GM19397 (cell line): ENCODE measurements at regions not wholly inside any gene's neighbourhood (a gene's known extent, or its start where the extent isn't known, plus 50 kb on each side); places are given as distances from the start of the nearest gene placed in this dataset.

Experiments
- ATAC-seq: cut with Tn5 transposase; IDR thresholded peaks from one replicate; pipeline ENCODE4 v1.9.1; 2021; ENCODE audit warnings: mild to moderate bottlenecking, moderate library complexity; ENCODE audit not compliant: unreplicated experiment

DNA sequence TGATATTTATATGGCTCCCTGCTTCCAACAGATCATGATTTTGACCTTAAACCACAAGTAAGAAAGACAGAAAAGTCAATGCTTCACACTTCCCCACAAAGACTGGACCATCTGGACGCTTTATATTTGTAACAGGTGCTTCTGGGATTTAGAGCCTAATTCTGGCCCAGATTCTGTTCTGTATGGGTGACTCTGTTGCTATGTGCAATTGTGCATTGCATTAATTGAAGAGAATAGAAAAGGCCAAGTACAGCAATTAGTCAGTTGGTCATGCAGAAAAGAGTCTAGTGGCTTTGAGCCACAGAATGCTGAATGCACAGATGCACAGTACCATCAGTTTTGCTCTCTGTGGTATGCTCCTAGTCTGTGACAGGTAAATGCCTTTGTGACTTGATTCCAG, 657.4 kb upstream of the ATXN8OS start:
- ATAC-seq = no peak

DNA sequence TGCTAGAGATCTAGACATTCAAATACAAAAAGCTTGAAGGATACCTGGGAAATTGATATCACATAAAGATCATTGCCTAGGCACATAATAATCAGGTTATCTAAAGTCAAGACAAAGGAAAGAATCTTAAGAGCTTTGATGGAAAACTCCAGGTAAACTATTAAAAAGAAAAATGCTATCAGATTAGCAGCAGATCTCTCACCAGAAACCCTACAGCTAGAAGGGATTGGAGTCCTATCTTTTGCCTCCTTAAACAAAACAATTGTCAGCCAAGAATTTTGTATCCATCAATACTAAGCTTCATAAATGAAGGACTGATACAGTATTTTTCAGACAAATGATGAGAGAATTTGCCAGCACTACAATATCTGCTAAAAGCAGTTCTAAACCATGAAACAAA, 682.4 kb upstream of the ATXN8OS start:
- no peak for ATAC-seq

DNA sequence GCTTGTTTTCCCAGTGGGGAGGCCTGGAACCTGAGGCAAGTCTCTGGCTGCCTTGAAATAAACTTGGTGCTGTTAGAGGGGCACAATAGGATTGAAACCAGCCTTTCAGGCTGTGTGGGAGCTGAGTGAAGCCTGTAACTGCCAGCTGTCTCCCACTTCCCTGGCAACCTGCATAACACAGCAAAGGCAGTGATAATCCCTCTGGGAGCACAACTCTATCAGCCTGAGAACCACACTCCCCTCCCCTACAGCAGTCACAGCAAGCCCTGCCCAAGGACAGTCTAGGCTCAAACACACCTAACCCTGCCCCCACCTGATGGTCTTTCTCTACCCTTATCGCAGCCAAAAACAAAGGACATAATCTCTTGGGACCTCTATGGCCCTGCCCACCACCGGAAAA, 683.8 kb upstream of the ATXN8OS start:
- ATAC-seq = no peak

DNA sequence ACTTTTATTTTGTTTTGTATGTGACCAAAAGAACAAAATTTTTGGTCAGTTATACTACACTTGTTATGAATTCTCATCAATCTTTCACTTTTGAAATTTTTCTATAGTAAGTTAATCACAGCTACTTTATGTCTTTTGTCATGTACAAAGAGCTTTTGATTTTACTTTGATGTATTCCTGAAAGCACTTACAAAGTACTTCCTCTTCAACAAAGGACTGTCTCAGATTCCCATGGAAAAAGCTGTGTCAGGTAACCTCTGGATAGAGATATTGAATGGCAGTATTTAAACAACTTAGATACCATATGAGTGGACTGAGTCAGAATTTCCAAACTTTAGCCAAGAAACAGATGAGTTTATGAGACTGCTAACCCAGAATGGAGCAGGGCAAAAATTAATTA, 689.3 kb upstream of the ATXN8OS start:
- no peak for ATAC-seq

DNA sequence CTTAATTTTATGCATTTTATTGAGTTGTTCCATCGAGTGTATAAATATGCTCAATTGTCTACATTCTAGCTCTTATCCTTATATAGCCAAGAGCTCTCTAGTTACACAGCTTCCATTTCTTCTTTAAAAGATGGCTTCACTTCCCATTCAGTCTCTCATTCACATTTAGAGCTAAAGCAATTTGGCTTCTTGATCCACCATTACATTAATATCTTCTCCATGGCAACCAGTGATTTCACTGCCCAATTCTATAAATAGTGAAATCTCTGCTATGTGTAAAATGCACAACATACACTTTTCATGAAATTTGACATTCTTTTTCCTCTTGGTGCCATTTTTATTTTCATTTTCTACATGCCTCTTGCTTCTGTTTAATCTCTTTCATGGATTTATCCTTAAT, 696.9 kb upstream of the ATXN8OS start:
- ATAC-seq = no peak

DNA sequence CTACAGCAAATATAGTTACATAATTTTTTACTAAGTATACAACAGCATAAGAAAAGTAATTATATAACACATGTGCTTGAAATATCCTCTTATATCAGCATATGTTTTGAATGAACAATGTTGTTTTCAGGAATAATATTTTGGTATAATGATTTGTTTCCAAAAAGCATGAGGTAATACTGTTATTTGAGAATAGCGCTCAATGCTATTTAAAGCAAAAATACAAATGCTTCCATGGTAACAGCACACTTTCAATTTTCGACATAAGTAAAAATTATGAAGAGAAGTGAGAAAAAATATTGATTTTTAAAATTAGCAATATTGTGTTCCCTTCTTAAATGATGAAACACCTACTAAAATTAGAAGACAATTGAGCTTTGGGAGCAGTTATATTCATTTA, 715.9 kb upstream of the ATXN8OS start:
- no peak for ATAC-seq

DNA sequence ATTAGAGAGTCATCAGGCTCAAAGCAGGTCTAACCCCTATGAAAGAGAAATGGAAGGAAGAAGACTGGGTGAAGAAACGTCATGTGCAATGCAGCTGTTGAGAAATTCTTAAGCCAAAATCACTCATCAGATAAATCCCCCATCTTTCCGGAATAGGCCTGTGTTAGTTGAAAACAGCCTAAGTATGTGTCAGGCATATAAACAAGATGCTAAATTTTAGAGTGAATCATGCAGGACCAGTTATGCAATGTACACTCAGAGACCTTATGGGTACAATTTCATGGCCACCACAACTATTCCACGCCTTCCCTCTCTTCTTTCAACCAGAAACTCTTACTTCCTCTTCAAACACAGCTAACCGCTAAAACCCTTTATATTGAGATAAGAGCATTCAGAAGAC, 717.7 kb upstream of the ATXN8OS start:
- ATAC-seq = no peak

DNA sequence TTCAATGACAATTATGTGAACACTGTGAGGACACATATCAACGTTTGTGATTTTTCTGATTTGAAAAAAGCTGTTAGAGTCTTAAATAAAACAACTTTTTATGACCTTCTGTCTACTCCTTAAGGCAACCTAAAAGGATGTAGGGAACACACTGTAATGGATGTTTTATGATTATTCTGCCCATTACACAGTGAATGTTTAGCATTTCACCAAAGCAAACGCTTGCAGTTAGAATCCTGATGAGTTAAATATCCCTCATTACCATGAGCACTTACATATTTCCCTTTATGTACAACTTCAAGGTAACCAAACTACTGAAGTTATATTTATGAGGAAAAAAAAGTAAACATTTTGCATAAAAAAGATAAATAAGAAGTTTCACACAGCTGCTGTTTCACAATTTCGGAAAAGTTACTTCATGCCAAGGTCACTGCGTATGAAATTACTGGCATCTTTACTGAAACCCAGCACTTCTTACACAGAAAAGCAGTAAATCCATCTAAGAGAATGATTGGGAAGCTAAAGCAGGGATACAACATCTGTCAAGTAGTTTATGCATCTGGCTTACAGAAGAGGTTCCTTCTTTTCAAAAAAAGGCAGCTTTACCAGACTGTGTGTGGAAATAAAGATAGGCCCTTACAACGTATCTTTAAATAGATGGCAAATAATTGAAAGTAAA, 733.7 kb upstream of the ATXN8OS start:
- ATAC-seq = no peak

DNA sequence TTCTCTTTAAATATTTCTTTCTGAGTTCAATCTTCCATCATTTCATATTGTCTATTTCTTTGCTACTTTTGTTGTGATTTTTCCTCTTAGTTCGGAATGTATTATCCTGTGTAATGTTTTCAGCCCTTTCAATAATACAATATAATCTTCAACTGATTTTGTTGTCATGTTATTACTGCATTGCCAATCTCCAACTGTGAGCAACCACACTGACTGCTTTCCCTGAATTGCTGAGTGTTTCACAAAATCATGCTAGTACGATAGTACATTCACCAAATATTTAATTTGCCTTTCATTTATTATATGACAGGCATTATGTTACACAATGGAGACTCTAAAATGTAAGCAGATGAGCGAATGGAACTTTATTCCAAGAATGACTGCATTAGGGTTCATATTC, 744.3 kb upstream of the ATXN8OS start:
- no peak for ATAC-seq

DNA sequence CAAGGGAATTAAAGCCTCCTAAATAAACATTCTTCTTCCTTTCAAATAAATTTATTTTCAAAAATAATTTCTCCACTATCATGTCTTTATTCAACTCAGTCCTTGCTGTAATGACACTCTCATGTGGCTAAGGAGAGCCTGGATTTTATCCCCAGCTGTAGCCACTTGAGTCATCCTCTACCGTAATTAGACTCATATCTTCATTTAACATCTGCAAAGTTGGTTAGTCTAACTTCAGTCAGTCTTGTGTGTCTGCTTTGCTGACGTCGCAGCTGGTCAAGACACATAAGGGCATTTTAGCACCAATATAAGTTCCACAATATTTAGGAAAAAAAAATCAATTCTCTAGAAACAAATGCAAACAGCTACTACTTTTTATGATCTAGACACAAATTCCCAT, 776.4 kb upstream of the ATXN8OS start:
- ATAC-seq = no peak

DNA sequence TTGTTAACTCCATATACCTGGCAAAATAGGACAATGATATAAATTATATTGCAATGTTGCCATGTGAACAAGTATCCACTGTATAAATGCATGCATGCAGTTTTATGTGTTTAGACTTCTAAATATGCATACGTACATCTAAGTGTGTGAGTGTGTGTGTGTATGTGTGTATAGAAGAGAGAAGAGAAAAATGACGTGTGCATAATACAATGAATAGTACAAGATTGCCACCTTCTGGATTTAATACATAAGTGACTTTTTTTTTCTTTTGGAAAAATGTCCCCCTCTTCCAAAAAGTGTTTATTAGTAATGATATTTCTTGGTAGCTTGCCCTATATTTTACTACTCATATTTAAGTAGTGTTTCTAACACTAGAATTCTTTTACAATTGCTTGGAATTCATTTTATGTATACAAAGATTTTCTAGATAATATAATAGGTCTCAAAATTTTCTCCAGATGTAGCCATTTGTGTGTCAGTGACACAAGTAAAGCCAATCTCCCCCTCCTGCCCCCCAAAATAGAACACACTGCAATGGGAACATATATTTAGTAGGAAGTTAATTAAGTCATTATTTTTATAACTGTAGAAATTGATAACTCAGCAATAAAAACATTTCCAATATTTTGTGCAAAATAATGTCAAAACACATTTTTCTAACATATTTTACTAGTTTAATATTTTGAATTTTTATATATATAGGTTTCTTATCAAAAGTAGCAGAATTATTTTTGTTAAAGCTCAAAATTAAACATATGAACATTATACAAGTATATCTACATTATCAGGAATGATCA, 783.3 kb upstream of the ATXN8OS start:
- no peak for ATAC-seq

DNA sequence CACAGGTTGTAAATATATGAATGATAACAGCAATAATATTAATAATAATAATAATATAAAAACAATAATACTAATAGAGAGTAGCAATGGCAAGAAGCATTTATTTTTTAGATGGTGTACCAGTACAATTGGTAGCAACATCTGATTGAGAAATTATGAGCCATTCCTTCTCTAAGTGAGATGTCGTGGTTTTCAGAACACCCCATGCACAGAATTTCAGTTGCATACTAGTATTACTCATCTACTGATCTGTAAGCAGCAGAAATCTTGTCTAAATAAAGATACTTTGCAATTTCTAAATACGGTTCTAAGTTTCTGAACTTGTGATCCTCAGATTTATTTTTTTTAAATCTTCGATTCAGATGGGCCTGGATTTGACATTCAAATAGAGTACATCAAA, 788.0 kb upstream of the ATXN8OS start:
- ATAC-seq = no peak

DNA sequence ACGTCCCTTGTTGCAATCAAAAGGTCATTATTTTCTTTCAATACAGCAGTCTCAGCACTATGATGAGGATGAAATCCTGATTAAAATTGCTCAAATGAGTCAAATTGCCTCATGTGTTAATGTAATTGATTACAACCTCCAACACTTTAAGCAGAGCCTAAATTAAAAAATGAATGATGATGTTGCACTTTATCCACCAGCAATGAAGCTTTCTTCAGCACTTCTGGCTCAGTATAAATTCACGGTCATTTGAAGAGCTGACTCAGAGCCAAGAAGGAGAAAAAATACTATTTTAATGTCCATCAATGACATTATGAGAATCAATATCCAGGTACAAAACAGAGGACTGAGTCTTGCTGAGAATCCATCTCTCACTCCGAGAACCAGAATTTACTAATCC, 792.6 kb upstream of the ATXN8OS start:
- no peak for ATAC-seq

DNA sequence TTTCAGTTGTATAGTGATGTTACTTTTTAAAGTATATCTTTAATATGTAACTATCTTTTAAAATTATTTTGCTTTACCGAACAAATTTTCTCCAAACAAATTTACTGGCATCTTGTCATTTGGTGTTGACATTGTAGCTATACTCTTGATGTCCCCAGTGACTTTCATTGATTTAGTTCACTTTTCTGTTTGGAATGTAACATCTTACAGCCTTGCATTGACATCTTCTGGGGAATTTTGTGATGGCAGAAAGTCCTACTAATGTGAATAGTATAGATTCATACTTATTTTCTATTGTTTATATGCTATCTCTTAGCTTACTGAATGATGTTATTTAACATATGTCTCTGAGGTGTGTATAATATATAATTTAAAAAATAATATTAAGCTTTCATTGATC, 800.9 kb upstream of the ATXN8OS start:
- no peak for ATAC-seq

DNA sequence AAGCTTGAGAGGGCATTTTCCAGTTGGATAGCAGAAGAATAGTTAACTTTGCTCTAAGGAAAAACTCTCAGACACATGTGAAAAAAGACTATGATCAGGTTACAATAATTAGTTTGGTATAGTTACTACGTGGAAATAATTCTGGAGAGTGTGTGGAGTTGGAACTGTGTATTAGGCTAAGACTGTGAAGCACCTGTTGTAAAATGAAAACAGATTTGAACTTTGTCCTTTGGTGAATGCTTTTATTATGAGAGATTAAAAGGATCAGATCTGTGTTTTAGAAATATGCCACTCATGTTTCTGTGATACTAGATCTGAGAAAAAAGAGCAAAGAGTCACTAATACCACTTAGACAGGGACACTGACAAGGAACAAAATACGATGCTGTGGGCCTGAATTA, 807.5 kb upstream of the ATXN8OS start:
- ATAC-seq = no peak

DNA sequence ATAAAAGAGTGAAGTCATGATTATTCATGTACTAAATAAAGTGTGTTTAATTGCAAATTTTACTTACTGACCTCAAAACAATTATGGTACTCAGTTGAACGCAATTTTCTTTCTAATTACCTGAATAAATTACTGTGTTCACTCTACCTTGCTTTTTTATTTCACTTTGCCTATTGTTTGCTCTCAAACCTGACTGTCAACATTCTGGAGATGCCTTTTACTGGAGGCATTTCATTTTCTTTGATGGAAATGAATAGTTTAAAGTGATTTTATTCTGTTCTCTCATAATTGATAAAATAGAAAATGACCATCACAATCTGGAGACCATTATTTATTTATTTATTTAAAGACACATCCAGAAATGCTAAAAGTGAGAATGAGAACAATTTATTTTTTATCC, 811.5 kb upstream of the ATXN8OS start:
- no peak for ATAC-seq

DNA sequence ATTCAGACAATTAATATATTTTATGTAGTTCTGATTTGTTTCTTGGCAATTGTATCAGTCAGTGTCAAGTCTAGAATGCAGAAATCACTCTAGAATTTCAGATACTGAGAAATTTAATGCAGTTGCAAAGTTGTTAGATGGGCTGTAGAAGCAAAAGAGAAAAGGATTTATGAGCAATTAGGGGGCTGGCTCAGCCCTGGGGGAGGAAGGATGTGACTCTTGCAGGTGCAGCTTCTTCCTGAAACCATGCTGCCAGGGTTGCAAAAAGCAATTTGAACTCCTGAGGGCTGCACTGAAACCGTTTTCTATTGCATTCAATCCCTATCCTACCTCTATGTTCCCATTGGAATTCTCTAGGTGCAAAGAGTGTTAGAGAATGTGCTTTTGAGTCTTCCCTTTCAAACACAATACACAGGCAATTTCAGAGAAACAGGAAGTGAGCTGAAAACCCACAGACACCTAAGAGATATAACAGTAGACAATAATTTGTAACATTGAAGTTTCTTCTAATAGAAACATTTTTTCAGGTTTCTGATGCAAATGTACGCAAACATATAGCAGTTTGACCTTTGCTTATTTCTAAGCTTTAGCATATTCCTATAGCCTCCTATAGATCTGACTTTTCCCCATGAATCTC, 814.7 kb upstream of the ATXN8OS start:
- no peak for ATAC-seq

DNA sequence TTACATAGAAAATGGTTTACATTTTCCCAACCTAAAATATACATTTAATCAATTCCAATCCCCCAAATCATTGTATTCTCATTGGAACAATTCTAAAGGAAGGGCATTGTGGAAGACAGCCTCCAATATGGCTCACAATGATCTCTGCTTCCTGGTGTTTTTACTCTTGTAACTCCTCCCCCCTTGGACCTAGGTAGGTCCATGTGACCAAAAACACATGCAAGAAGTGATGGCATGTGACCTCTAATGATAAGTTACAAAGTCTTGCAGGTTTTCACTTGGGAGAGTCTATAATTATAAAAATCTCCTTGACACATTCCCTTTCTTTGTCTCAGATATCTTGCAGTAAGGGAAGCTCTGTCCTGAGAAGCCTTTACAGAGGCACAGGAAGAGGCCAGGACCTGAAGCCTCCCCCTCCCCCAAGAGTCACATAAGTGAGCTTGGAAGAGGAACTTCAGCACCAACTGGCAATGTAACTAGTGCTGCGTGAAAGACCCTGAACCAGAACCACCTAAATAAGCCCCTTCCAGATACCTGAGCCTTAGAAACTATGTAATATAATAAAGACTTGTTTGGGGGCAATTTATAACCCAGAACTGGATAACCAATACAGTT, 816.2 kb upstream of the ATXN8OS start:
- ATAC-seq = no peak

DNA sequence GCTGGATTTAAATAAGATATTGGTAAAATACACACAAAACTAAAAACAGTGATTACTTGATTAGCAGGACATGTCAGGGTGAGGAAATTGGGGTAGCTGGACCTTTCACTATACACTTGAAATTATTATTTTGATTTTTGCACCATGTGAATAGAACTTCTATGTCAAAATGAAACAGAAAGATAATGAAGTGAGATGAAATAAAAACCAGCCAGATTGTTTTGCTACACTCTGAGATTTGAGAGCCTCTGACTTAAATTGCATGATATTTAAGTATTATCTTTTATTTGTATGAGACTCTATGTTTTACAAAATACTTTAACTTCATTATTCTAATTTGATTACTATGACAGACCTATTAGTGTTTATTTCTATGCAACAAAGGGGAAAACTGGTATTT, 819.6 kb upstream of the ATXN8OS start:
- ATAC-seq = no peak

DNA sequence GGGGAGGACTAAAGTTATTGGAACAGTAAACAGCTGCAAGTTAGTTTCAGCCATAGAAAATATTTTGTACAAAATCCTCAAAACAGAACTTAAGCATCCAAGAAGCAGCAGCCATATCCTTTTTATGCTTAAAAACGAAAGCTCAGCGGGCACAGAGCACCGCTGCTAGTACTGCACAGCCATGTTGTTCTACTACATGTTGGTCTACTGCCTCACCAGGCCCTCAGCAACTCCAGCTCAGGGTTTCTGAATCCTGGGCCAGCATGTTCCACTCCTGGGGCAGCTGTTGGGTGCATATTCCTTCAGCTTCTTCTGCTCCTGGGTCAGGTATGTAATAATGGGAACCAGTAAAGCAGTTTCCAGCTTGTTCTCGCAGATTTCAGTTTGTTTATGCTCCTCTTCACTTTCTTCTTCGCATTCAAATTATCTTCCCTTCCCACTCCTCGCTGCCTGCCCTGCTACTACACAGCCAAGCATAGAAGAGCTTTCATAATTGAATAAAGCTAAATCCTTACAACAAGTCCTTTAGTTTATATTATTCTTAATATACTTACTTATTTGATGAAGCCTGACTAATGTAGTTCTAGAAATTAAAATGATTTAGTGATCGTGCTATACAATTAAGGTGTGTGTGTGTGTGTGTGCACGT, 820.5 kb upstream of the ATXN8OS start:
- no peak for ATAC-seq

DNA sequence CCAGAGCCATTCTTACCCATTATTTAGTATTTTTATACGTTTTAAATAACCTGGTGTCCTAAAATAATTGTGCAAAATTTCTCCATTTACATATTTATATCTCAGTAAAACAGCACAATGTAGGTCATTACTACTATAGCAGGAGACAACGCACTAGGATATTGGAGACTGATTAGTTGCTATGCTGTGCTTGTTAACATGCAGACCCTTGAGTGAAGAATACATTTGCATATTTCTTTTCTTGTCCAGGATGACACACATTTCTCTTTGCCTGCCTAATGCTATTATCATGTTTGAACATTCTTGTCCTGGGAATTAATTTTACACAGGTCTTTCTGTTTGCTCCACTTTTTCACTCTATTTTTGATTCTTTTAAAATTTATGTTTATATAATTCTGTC, 823.8 kb upstream of the ATXN8OS start:
- no peak for ATAC-seq
